Vagina (tissue), 2 donors: ENCODE measurements at regions not wholly inside any gene's neighbourhood (a gene's known extent, or its start where the extent isn't known, plus 50 kb on each side); places are given as distances from the start of the nearest gene placed in this dataset.
"Not testable (repeated sequence)": the region's sequence is repeated elsewhere in the genome, so short reads cannot be mapped to it uniquely, and the experiment has no call there.

Experiments used
- DNase-seq, 2 donors: peaks; one replicate each; pipeline ENCODE4 v3.0.0-alpha.2; 2017; ENCODE audit errors: extremely low spot score in 2 of 2
- H3K27ac ChIP-seq: fragments of 200-600 bp; sonication (generic); one replicate; pipeline ENCODE4 v1.5.1; 2019
- H3K27me3 ChIP-seq: fragments of 200-600 bp; sonication (generic); one replicate; pipeline ENCODE4 v1.5.1; 2019
- H3K36me3 ChIP-seq, 2 donors: fragments of 200-600 bp; sonication (generic); one replicate each; pipeline ENCODE4 v1.5.1; 2017 to 2019
- H3K4me1 ChIP-seq: fragments of 200-600 bp; sonication (generic); one replicate; pipeline ENCODE4 v1.5.1; 2019
- H3K4me3 ChIP-seq, 2 donors: fragments of 200-600 bp; sonication (generic); 1 replicate in 1 of 2; 2 replicates in 1 of 2; pipeline ENCODE4 v1.5.1; 2016 to 2019
- H3K9me3 ChIP-seq: fragments of 200-600 bp; sonication (generic); one replicate; pipeline ENCODE4 v1.5.1; 2019
- intact Hi-C: fragments of 100-400 bp; cut with DNase I; formaldehyde crosslinking; loops from one replicate; pipeline ENCODE4 v1.15.1; 2023

DNA sequence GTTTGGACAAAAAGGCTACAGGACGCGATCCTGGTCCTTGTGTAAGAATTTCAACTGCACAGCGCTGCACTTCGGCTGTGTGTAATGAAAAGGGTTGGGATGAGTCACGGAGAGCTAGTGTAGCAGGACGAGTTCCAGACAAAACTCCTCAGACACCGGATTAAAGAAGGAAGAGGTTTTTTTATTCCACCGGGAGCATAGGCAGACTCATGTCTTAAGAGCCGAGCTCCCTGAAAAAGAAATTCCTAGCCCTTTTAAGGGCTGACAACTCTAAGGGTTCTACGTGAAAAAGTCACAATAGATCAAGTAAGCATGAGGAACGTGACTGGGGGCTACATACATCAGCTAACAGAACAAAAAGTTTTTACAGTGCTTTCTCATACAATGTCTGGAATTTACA, 54.8 kb upstream of the FAM90A1 start:
- DNase-seq, H3K9me3 ChIP-seq, H3K4me3 ChIP-seq, intact Hi-C loops, H3K4me1 ChIP-seq, H3K27ac ChIP-seq, H3K27me3 ChIP-seq, H3K36me3 ChIP-seq: not testable (repeated sequence)

DNA sequence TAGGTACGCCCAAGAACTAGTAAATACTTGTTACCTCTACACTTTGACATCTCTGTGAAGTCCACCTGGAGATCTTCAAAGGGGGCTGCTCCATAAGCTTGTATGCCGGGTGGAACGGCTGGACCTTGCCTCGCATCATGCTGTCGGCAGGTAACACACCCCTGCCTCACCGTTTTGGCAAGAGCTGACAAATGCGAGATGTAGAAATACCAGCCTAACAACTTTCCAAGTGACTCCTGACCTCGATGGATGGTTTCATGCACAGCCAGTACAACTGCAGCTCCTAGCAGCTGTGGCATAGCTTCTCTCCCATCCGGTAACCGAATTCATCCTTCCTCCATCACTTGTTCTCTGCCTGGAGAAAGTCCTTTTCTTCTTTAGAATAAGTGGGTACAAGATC, 58.3 kb upstream of the FAM90A1 start:
- DNase-seq, H3K36me3 ChIP-seq, intact Hi-C loops, H3K4me1 ChIP-seq, H3K4me3 ChIP-seq, H3K27ac ChIP-seq, H3K9me3 ChIP-seq, H3K27me3 ChIP-seq: not testable (repeated sequence)

- H3K27me3 ChIP-seq, H3K4me3 ChIP-seq, DNase-seq, H3K36me3 ChIP-seq, H3K4me1 ChIP-seq, intact Hi-C loops, H3K27ac ChIP-seq, H3K9me3 ChIP-seq: not testable (repeated sequence)
Observed at GRCh38 chr12:8291764-8292163, 64.3 kb upstream of the FAM90A1 start.

DNA sequence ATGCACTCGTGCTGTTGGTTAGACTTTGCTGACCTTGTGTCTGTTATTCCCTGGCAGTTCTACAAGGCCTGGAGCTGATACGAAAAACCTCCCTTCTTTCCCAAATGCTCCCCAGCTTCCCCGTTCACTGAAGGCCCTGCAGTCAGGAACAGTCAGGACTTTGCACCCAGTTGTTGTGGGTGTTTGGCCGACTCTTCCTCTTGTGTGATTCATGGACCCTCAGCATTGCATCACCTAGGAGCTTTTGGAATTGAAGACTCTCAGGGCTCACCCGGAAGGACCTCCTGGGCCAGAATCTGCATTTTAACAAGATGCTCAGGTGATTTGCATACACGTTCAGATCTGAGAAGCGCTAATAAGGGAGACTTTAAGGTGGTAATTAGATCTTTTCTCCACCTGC, 67.2 kb upstream of the FAM90A1 start:
- intact Hi-C loops, H3K9me3 ChIP-seq, H3K36me3 ChIP-seq, H3K27me3 ChIP-seq, H3K27ac ChIP-seq, DNase-seq, H3K4me1 ChIP-seq, H3K4me3 ChIP-seq: not testable (repeated sequence)

DNA sequence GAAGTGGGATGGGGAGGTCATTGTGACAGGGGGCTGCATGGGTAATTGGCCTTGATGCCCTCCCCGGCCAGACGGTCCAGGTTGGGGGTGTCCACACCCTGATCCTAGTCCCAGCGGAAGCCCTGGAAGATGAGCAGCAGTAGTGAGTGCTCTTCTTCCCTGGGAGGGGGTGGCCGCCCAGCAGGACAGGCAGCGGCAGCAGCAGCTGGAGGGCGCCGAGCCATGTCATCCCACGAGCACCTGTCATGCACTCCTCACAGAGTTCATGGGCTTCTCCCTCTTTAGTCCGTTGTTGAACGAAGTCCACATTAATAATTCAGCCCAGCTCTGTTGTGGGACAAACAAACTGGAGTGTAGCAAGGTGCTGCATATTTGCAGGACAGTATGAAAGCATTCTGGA, 81.2 kb upstream of the FAM90A1 start:
- DNase-seq, H3K27me3 ChIP-seq, H3K9me3 ChIP-seq, H3K27ac ChIP-seq, intact Hi-C loops, H3K4me1 ChIP-seq, H3K4me3 ChIP-seq, H3K36me3 ChIP-seq: not testable (repeated sequence)

GRCh38 chr12:8315997-8316396, 88.6 kb upstream of the FAM90A1 start:
- not testable (repeated sequence) for H3K4me3 ChIP-seq

DNA sequence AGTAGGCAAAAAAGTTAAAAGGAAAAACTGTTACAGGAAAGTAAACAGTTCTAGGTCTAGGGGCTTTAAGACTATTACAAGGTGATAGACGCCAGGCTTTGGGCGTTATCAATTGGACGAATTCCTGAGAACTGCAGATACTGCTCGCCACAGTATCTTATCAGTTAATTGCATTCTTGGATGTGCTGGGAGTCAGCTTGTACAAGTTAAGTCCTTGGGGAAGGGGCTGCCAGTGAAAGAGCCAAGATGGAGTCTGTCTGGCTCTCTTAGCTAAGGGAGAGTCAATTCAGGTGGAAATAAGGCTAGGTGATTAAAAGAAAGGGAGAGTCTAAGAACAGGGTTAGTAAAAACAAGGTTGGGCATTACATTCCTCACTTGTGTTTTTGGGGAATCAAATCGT, 90.3 kb upstream of the FAM90A1 start:
- H3K9me3 ChIP-seq, intact Hi-C loops, DNase-seq, H3K4me3 ChIP-seq, H3K27me3 ChIP-seq, H3K27ac ChIP-seq, H3K36me3 ChIP-seq, H3K4me1 ChIP-seq: not testable (repeated sequence)

More at GRCh38 chr12:8315997-8316396, 88.6 kb upstream of the FAM90A1 start:
- H3K27me3 ChIP-seq, DNase-seq, H3K27ac ChIP-seq, H3K9me3 ChIP-seq, H3K4me1 ChIP-seq, intact Hi-C loops, H3K36me3 ChIP-seq: not testable (repeated sequence)

GRCh38 chr12:8320251-8320730, 92.9 kb upstream of the FAM90A1 start:
- H3K9me3 ChIP-seq, H3K36me3 ChIP-seq, H3K4me1 ChIP-seq, H3K27ac ChIP-seq, H3K27me3 ChIP-seq, intact Hi-C loops, DNase-seq: not testable (repeated sequence)
- H3K4me3 ChIP-seq: peak overlapping the region in 1 of 2 donors; percentile 30

- H3K4me1 ChIP-seq, intact Hi-C loops, H3K4me3 ChIP-seq, DNase-seq, H3K36me3 ChIP-seq, H3K27ac ChIP-seq, H3K9me3 ChIP-seq, H3K27me3 ChIP-seq: not testable (repeated sequence)
Observed at GRCh38 chr12:8320791-8321370, 93.5 kb upstream of the FAM90A1 start.

- H3K27me3 ChIP-seq, intact Hi-C loops, H3K4me3 ChIP-seq, H3K9me3 ChIP-seq, DNase-seq, H3K27ac ChIP-seq, H3K4me1 ChIP-seq, H3K36me3 ChIP-seq: not testable (repeated sequence)
Observed at GRCh38 chr12:8325145-8325839, 97.9 kb upstream of the FAM90A1 start.

DNA sequence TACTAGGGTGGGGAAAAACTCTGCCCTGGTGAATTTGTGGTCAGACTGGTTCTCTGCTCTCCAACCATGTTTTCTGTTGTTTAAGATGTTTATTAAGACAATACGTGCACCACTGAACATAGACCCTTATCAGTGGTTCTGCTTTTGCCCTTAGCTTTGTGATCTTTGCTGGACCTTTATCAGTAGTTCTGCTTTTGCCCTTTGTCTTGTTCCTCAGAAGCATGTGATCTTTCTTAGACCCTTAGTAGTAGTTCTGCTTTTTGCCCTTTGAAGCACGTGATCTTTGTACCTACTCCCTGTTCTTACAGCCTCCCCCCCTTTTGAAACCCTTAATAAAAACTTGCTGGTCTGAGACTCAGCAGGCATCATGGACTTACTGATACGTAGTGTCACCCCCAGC, 101.4 kb upstream of the FAM90A1 start:
- H3K27ac ChIP-seq, H3K4me1 ChIP-seq, H3K36me3 ChIP-seq, H3K27me3 ChIP-seq, H3K9me3 ChIP-seq, H3K4me3 ChIP-seq, DNase-seq, intact Hi-C loops: not testable (repeated sequence)

DNA sequence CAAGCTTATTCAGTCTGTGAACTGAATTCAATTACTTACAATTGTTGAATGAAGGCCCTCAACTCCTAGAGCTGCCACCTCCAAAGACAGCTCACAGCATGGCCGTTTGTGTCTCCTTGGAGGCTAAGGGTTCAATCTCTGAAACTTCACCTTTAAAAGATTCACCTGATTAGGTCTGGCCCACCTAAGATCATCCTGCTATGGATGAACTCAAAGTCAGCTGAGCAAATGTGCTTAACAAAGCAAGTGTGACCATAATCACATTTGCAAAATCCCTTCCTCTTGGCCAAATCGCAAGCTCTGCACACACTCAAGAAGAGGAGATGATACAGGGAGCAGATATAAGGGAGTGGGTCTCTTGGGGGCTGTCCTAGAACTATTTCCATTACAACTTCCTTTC, 105.0 kb upstream of the FAM90A1 start:
- H3K27me3 ChIP-seq, H3K9me3 ChIP-seq, H3K27ac ChIP-seq, DNase-seq, intact Hi-C loops, H3K4me1 ChIP-seq, H3K4me3 ChIP-seq, H3K36me3 ChIP-seq: not testable (repeated sequence)

- intact Hi-C loops, H3K4me1 ChIP-seq, H3K9me3 ChIP-seq, DNase-seq, H3K27ac ChIP-seq, H3K4me3 ChIP-seq, H3K27me3 ChIP-seq, H3K36me3 ChIP-seq: not testable (repeated sequence)
Observed at GRCh38 chr12:8351073-8351472, 104.7 kb upstream of the CLEC6A start.

GRCh38 chr12:8354741-8355140, 101.0 kb upstream of the CLEC6A start:
- H3K4me1 ChIP-seq, H3K9me3 ChIP-seq, intact Hi-C loops, DNase-seq, H3K36me3 ChIP-seq, H3K27me3 ChIP-seq, H3K27ac ChIP-seq, H3K4me3 ChIP-seq: not testable (repeated sequence)
